NT2/D1 (cell line): ENCODE measurements at regions not wholly inside any gene's neighbourhood (a gene's known extent, or its start where the extent isn't known, plus 50 kb on each side); places are given as distances from the start of the nearest gene placed in this dataset.

Source experiments
- YY1 ChIP-seq: IDR thresholded peaks from 2 replicates; pipeline ENCODE4 v1.6.1; 2011; ENCODE audit not compliant: insufficient read length, insufficient read depth
- ZNF274 ChIP-seq: IDR thresholded peaks from 2 replicates; pipeline ENCODE4 v1.6.1; 2011; ENCODE audit warnings: mild to moderate bottlenecking, low read depth, low read length

DNA sequence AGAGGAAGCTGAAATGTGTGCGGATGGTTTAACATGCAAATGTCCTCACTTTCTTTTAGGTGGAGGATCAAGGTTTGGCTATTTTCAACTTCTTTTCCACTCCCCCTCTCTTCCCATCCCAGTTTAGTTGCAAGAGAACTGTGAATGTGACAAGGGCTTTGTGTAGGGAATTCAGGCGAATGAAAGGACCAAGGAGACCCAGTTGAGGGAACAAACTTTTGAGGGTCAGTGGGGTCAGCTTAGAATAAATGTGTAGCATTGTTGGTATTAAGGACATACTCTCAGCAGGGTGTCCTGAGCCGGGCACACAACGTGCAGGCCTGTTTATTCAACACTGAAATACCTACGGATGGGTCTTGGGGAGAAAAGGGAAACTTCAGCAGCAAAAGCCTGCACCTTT lies 346.0 kb downstream of the PMP22 start:
- TF ChIP-seq YY1: no peak
- TF ChIP-seq ZNF274: no peak
